ENCODE measurements at regions not wholly inside any gene's neighbourhood (a gene's known extent, or its start where the extent isn't known, plus 50 kb on each side); places are given as distances from the start of the nearest gene placed in this dataset.
"Not testable (repeated sequence)": the region's sequence is repeated elsewhere in the genome, so short reads cannot be mapped to it uniquely, and the experiment has no call there.

DNA sequence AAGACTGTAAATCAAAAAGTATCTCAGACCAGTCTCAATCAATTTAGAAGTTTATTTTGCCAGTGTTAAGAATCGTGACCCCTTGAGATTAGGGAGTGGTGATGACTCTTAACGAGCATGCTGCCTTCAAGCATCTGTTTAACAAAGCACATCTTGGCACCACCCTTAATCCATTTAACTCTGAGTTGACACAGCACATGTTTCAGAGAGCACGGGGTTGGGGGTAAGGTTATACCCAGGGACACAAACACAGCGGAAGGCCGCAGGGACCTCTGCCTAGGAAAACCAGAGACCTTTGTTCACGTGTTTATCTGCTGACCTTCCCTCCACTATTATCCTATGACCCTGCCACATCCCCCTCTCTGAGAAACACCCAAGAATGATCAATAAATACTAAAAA, 645.8 kb downstream of the FRK start:
- not testable (repeated sequence) for DNase-seq

DNA sequence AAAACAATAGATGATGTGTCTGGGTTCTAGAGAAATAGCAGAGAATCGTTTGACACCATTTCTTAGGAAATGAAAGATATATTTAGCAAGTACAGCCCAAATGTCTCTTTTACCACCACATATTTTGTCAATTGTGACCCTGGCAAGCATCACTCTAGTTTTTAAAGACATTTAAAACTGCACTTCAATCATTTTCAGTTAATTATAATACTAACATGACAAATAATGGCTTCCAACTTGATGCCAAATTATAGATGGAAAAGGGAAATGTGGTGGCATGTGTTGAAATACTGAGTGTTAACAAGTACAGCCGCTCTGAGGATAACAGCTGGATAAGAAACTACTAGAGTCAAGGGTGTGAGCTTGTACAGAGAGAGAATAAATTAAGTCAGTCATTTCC, 648.9 kb downstream of the FRK start:
- no peak for DNase-seq

DNA sequence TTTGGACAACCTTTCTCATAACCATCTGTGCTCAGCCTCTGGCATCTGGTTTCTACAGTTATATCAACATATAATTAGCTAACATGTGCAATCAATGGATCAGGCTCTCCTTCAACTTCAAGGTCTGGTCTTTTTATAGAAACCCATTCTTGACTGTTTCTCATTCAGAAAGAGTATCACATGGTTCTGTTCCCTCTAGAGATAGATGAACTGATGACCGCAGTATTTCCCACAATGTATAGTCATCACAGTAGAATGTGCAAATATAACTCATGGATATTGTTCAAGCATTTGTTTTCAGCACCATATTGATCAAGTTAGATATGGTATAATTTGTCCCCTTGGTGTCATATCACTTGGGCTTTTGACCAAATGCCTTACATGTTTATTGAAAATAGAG, 656.2 kb downstream of the FRK start:
- no peak for DNase-seq

DNA sequence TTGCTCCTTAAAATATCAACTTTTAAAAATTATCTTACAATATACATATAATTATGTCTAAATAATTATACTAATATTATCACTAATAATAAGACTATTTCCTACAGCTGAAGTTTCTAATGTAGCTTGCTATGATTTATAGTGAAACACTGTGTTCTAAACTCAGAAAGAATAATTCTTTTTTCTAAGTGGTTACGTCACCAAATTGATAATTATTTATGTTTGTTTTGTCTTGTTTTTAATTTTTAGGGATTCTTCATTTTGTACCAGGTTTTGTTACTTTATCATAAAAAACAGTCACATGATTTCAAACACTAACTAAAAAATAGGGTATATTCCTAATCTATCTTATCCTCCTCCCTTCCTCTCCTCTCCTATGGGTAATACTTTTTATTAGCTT, 662.1 kb downstream of the FRK start:
- no peak for DNase-seq

DNA sequence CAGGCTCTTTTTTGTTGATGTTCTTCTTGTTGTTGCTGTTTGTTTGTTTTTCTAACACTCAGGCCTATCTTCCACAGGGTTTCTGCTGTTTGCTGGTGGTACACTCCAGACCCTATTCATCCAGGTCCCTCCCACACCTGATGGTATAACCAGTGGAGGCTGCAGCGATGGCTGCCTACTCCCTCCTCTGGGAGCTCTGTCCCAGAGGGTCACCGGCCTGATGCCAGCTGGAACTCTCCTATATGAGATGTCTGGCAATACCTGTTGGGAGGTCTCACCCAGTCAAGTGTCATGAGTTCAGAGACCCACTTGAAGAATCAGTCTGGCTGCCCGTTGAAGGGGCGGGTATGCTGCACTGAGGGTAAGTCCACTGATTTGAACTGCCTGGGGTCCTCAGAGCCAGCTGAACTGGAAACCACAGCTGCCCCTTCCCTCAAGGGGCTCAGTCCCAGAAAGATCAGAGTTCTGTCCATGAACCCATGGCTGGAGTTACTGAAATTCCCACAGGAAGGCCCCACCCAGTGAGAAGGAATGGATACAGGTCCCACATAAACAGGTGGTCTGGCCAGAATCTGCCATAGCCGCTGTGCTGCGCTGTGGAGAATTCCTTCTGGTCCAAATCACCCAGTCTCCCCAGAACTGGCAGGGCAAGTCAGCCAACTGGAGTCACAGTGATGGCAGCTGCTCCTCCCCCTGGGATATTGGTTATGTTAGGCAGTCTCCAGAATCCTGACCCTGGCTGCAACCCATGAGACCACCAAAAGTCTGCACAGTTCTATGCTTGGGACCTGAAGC, 664.4 kb downstream of the FRK start:
- no peak for DNase-seq

DNA sequence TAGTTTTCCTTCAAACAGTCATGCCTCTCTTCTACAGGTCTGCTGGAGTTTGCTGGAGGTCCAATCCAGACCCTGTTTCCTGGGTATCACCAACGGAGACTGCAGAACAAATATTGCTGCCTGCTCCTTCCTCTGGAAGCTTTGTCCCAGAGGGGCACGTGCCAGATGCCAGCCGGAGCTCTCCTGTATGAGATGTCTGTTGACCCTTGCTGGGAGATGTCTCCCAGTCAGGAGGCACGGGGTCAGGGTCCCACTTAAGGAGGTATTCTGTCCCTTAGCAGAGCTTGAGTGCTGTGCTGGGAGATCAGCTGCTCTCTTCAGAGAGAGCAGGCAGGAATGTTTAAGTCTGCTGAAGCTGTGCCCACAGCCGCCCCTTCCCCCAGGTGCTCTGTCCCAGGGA, 666.9 kb downstream of the FRK start:
- no peak for DNase-seq

DNA sequence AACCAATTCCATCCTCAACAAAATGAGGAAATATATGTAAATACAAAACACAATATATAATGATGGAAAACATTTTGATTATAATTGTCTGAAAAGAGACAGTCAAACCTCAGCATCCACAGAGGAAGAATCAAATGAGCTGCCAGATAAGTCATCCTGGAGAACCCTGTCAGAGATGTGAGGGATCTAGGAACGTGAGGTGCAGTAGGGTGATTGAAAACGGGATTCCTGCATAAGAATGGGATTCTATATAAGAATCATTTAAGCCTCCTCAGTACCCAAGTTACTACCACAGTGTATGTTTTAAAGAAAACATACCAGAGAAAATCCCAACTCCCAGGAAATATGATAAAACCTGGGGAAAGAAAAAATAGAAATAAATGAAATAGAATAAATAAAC, 690.5 kb downstream of the FRK start:
- no peak for DNase-seq

DNA sequence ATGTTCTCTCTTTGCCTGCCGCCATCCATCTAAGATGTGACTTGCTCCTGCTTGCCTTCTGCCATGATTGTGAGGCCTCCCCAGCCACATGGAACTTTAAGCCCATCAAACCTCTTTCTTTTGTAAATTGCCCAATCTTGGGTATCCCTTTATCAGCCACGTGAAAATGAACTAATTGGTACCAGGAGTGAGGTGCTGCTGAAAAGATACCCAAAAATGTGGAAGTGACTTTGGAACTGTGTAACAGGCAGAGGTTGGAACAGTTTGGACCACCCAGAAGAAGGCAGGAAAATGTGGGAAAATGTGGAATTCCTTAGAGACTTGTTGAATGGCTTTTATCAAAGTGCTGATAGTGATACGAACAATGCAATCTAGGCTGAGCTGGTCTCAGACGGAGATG, 694.9 kb downstream of the FRK start:
- no peak for DNase-seq

DNA sequence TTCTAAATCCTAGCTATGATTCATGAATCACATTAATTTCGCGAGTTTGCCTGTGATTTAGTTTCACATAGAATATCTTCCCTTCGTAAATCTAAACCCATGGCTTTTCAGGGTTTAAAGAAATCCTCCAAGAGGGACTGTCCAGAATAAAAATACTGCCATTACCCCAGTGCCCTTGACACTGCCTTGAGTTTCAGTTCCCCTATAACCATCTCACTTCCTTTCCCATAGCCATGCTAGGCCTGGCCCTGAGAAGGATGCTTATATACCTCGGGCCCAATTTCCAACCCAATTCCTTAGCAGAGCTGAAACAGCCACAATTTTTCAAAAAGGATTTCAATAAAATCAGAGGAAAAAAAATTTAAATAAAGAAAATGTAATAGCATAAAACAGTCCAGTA, 697.3 kb downstream of the FRK start:
- DNase-seq = no peak

DNA sequence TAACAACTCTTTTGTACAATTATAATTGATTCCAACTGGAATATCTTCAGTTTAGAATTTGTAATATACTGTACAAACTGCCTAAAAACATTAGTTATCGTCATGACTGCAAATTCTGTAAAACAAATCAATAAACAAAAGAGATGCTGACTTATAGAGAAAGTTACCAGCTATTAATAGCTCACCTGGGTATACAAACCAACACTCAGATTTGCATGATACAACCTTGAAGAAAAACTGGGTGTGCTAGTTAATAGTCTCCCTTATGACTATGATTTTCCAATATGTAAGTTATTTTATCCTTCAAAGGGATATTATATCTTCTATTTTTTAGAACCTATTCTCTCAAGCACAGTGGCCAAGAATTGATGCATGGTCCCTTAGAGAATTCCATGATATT, 698.5 kb downstream of the FRK start:
- DNase-seq = no peak

DNA sequence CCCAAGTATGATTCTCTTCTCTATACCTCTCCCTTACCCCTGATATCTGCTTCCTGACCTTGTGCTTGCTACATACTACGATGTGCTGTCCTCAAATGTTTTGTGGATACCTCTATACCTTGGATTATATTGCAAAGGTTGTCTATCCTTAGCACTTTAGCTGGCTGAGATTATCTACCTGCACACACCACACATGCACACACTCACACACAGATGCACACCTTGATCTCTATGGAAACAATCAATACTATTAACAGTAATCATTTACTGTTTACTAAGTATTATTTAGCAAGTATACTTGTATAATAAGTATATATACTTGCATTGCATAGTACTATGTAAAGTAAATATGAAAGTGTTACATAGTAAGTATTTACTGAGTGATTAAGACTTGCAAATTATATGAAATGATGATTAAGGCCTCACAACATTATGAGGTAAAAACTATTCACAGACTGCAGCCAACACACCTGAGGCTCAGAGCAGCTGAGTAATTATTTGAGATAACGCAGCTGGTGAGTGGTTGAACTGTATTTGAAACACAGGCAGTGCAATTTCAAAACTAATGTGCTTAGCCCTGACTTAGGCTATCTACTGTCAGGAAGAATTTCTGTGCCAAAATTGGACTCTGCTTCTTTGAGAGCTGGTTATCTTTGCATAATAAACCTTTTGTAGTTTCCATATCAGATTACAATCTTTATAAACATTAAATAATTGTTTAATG, 699.9 kb downstream of the FRK start:
- DNase-seq = no peak

DNA sequence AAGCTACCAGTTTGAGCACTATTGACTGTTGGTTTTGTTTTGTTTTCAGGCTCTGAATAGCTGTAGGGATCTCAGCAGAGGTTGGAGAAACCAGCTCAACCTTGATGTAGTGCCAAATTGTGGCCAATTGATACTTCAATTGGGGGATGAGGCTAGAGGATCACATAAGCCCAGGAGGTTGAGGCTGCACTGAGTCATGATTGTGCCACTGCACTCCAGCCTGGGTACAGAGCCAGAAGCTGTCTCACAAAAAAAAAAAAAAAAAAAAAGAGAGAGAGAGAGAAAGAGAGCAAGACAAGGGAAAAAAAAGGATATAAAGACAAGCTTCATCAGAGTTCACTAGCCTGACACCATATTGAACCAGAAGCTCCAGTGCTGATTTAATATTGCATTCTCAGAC, 702.1 kb downstream of the FRK start:
- no peak for DNase-seq

DNA sequence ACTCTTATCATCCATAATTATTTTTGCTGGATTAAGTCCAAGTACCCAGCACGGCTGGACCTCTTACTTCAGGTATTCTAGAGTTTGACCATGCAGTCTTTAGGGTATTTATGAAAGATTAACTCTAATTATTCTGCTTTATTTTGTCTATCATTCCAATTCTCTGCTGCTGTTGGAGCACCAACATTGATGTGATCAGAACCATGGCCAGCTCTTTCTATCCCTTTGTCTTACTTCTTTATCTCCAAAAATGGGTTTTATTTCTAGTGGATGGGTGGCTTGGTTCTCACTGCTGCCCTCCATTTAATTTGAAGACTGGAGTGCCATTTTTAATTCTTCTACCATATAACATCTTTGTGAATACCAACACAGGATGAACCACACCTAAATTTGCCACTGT, 704.3 kb downstream of the FRK start:
- no peak for DNase-seq

DNA sequence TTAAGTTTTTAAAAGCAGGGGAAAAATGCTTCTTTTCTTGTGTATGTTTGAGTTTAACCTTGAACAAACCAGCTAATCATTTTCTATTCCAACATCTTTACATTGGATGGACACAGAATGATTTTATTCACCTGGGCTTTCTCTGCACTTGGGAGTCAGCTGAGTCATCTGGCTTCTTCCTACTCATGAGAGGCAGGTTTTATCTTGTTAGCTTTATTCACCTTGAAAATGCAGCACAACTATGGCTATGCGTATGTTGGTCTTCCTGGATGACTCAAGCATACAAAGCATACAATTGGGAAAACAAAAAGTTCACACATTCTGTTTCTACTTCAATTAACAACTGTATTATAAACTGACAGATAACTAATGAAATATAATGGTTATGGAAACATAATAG, 737.7 kb downstream of the FRK start:
- DNase-seq = no peak

DNA sequence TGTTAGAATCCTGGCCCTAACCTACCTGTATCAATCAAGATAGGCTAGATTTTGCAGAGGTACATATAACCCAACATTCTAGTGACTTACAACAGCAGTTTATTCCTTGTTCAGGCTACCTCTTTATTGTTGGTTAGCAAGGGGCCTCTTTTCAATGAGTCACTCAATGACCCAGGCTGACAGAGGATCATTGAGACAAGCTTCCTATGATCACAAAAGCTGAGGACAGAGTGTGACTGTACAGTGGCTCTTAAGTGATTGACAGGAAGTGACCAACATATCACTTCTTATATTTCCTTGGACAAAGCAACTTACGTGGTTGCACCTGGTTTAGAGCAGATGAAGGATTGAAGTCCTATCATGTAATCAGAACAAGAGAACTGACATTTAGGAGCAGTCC, 740.9 kb downstream of the FRK start:
- no peak for DNase-seq

DNA sequence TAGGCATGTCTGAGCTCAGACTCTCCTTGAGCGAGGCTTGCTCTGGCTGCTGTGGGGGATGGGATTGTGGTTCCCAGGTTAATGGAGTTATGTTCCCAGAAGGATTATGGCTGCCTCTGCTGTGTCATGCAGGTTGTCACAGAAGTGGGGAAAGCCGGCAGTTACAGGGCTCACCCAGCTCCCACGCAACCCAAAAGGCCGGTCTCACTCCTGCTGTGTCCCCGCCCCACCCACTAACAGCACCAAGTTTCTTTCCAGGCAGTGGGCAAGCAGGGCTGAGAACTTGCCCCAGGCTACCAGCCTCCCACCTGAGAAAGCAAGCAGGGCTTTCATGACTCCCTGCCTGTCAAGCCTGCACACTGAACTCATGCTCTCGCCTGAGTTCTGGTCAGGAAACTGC, 750.5 kb downstream of the FRK start:
- DNase-seq = no peak

DNA sequence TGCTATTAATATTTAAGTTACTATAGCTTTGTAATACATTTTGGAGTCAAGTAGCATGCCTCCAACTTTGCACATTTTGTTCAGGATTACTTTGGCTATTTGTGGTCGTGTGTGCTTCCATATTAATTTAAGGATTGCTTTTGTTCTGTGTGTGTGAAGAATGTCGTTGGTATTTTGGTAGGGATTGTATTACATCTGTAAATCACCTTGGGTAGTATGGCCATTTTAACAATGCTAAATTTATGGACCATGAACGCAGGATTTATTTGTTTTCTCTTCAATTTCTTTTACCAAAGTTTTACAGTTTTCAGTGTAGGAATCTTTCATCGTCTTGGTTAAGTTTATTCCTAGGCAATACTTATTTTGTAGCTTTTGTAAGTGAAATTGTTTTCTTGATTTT, 758.0 kb downstream of the FRK start:
- DNase-seq = no peak

DNA sequence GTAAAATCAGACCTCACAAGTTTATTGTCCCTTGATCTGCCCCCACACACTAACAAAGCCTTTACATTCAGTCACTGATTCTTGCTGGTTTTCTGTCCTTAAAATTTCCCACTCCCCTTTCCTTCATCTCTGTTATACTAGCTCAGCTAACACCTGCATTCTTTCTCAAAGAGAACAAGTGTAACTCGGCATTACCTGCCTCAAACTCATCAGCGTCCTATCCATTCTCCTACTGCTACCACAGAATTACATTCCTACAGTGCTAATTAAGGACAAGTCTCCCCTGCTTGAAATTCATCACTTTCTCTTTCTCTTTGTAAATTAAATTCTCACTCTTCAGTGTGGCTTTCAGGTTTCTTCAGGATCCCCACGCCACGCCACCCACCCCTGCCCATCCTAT, 773.2 kb downstream of the FRK start:
- DNase-seq = no peak

DNA sequence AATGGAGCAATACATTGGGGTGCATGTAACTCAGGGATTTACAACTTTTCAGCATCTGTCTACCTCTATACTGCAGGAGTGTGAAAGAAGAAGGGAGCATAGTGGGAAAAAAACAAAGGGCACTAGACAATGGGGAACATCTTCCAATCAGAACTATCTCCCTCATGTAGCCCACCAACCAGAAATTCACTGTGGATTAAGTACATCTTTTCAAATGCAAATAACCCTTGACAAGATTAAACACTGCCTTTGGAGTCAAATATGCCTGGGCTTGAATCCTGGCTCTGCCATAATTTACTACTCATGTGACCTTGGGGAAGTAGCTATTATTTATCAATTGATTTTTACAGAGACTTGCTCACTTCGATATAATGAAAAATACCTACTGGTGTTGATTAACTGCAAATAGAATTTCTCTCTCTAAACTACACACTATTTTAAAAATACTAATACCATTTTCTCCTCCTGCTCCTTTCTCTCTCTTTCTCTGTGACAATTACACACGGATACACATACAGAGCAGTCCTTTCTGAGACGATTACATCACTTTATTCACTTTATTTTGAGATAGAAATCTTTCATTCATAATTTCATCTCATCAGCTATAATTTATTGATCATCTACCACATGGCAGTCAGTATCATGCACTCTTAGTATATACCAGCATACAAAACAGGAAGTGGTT, 783.7 kb downstream of the FRK start:
- DNase-seq = no peak

DNA sequence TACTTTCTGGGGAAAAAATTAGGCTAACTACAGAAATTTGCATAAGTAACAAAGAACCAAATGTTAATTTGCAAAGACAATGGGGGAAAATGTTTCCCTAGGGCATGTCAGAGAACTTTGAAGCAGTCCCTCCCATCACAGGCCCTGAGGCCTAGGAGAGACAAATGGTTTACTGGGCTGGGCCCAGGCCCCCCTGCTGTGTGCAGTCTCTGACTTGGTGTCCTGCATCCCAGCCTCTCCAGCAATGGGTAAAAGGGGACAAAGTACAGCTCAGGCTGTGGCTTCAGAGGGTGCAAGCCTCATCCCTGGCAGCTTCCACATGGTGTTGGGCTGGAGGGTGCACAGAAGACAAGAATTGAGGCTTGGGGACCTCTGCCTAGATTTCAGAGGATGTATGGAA, 788.4 kb downstream of the FRK start:
- DNase-seq = no peak

DNA sequence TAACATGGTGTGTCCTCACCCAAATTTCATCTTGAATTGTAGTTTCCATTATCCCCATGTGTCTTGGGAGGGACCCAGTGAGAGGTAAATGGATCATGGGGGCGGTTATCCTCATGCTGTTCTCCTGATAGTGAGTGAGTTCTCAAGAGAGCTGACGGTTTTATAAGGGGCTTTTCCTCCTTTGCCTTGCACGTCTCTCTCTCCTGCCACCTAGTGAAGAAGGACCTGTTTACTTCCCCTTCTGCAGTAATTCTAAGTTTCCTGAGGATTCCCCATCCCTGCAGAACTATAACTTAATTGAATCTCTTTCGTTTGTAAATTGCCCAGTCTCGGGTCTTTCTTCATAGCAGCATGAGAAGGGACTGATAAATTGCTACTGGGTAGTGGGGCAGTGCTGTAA, 789.3 kb downstream of the FRK start:
- no peak for DNase-seq

DNA sequence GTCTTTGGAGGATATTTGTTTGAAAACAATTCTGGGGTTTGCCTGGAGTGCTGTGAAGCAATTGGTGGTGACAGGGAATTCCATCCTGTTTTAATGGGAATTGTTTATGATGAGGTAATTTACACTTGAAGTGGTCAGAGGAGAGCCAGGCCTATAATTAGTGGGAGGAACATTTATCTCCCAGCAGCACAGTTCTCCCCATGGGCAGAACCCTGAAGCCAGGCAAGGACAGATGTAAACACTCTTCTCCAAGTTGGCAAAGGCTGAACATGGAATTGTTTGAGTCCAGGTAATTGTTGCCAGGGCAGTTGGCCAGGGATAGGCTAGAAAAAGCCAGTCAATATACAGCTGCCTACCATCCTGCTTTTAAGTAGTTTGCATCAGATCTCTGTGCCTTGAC, 789.7 kb downstream of the FRK start:
- no peak for DNase-seq

DNA sequence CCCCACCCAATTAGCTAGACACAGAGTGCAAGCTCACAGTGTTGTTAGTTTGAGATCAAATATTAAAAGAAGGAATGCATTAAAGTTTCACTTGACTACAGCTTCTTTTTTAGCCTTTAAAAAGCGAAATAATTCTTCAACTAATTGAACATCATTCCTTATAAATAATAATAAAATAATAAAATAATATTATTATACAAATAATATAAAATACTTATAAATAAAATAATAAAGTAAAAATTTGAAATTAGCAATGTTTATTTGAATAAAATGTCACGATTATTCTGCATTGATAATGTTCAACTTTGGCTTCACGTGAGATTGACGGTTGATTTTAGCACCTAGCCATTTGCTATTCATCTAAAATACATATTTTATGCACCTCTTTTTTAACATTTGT, 819.3 kb downstream of the FRK start:
- DNase-seq = no peak

DNA sequence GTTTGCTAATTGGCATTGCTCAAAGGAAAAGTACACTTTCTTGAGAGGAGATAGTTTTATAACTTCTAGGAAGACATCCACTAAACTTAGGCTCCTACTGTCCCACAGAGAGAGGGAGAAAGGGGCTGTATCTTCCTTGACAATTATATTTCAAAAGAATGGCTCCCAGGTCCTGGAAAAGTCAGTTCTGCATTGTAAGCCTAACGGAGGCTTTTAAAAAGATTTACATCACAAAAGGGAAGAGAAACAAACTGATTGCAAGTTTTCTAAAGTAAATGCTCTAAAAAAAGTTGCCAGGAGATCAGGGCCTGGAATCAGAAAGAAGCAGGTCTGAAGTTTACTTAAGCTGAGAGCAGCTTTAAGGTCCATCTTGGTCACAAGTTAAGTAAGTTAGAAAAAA, 839.5 kb downstream of the FRK start:
- no peak for DNase-seq

All from fibroblast of skin of scalp (primary cell).